ENCODE measurements at regions not wholly inside any gene's neighbourhood (a gene's known extent, or its start where the extent isn't known, plus 50 kb on each side); places are given as distances from the start of the nearest gene placed in this dataset.
"Not testable (repeated sequence)": the region's sequence is repeated elsewhere in the genome, so short reads cannot be mapped to it uniquely, and the experiment has no call there.

GRCh38 chr2:14752295-14752694, 119.8 kb downstream of the LRATD1 start:
- DNase-seq (ENCODE audit: low spot score): no peak

- no peak for DNase-seq (ENCODE audit: low spot score)
These were observed 123.6 kb downstream of the LRATD1 start for GRCh38 chr2:14756122-14756541.

GRCh38 chr2:14756981-14757657, 124.6 kb downstream of the LRATD1 start:
- no peak for DNase-seq (ENCODE audit: low spot score)

- no peak for DNase-seq (ENCODE audit: low spot score)
These were observed 126.6 kb downstream of the LRATD1 start for GRCh38 chr2:14759082-14759481.

- no peak for DNase-seq (ENCODE audit: low spot score)
These were observed 127.7 kb downstream of the LRATD1 start for GRCh38 chr2:14760169-14760568.

GRCh38 chr2:14761118-14761517, 128.6 kb downstream of the LRATD1 start:
- DNase-seq (ENCODE audit: low spot score): no peak

- no peak for DNase-seq (ENCODE audit: low spot score)
These were observed 141.2 kb downstream of the LRATD1 start for GRCh38 chr2:14773696-14774095.

- DNase-seq (ENCODE audit: low spot score): no peak
These were observed 142.0 kb downstream of the LRATD1 start for GRCh38 chr2:14774436-14774968.

- no peak for DNase-seq (ENCODE audit: low spot score)
These were observed 143.7 kb downstream of the LRATD1 start for GRCh38 chr2:14776216-14776615.

- DNase-seq (ENCODE audit: low spot score): no peak
These were observed 145.5 kb downstream of the LRATD1 start for GRCh38 chr2:14778015-14778414.

- DNase-seq (ENCODE audit: low spot score): no peak
These were observed 146.7 kb downstream of the LRATD1 start for GRCh38 chr2:14779252-14779651.

- DNase-seq (ENCODE audit: low spot score): no peak
These were observed 148.6 kb downstream of the LRATD1 start for GRCh38 chr2:14781142-14781541.

GRCh38 chr2:14788814-14789213, 156.3 kb downstream of the LRATD1 start:
- not testable (repeated sequence) for DNase-seq (ENCODE audit: low spot score)

GRCh38 chr2:14790041-14790640, 157.6 kb downstream of the LRATD1 start:
- DNase-seq (ENCODE audit: low spot score): no peak

- DNase-seq (ENCODE audit: low spot score): no peak
These were observed 171.5 kb downstream of the LRATD1 start for GRCh38 chr2:14803994-14804393.

GRCh38 chr2:14804902-14805301, 172.4 kb downstream of the LRATD1 start:
- no peak for DNase-seq (ENCODE audit: low spot score)

- no peak for DNase-seq (ENCODE audit: low spot score)
These were observed 174.1 kb downstream of the LRATD1 start for GRCh38 chr2:14806613-14807012.

- no peak for DNase-seq (ENCODE audit: low spot score)
These were observed 182.7 kb downstream of the LRATD1 start for GRCh38 chr2:14815201-14815600.

GRCh38 chr2:14816069-14817060, 183.8 kb downstream of the LRATD1 start:
- DNase-seq (ENCODE audit: low spot score): no peak

GRCh38 chr2:14817848-14818247, 185.3 kb downstream of the LRATD1 start:
- DNase-seq (ENCODE audit: low spot score): no peak

GRCh38 chr2:14826518-14826917, 194.0 kb downstream of the LRATD1 start:
- DNase-seq (ENCODE audit: low spot score): no peak

GRCh38 chr2:14827226-14828023, 194.9 kb downstream of the LRATD1 start:
- no peak for DNase-seq (ENCODE audit: low spot score)
